ENCODE measurements at regions not wholly inside any gene's neighbourhood (a gene's known extent, or its start where the extent isn't known, plus 50 kb on each side); places are given as distances from the start of the nearest gene placed in this dataset.

GRCh38 chr18:40096675-40097074 is 1858.4 kb upstream of the PIK3C3 start:
- no peak for DNase-seq

GRCh38 chr18:40094441-40094840 is 1860.6 kb upstream of the PIK3C3 start:
- DNase-seq = no peak

GRCh38 chr18:40088130-40088529 is 1866.9 kb upstream of the PIK3C3 start:
- DNase-seq = peak; percentile 24

GRCh38 chr18:40079786-40080185 is 1875.2 kb upstream of the PIK3C3 start:
- DNase-seq = no peak

- no peak for DNase-seq
These were observed 1879.4 kb upstream of the PIK3C3 start for GRCh38 chr18:40075616-40076015.

GRCh38 chr18:40072761-40073160 is 1882.3 kb upstream of the PIK3C3 start:
- DNase-seq = no peak

GRCh38 chr18:40066368-40066767 is 1888.7 kb upstream of the PIK3C3 start:
- DNase-seq = no peak

GRCh38 chr18:40063488-40063887 is 1891.5 kb upstream of the PIK3C3 start:
- DNase-seq = no peak

GRCh38 chr18:40061086-40061485 is 1893.9 kb upstream of the PIK3C3 start:
- DNase-seq = no peak

GRCh38 chr18:40060562-40060961 is 1894.5 kb upstream of the PIK3C3 start:
- no peak for DNase-seq

GRCh38 chr18:40058811-40059570 is 1896.0 kb upstream of the PIK3C3 start:
- no peak for DNase-seq

- DNase-seq = no peak
These were observed 1898.8 kb upstream of the PIK3C3 start for GRCh38 chr18:40056079-40056692.

- DNase-seq = no peak
These were observed 1899.8 kb upstream of the PIK3C3 start for GRCh38 chr18:40055262-40055661.

GRCh38 chr18:40049716-40050115 is 1905.3 kb upstream of the PIK3C3 start:
- no peak for DNase-seq

- no peak for DNase-seq
These were observed 1906.0 kb upstream of the PIK3C3 start for GRCh38 chr18:40048886-40049650.

GRCh38 chr18:40048253-40048652 is 1906.8 kb upstream of the PIK3C3 start:
- no peak for DNase-seq

- no peak for DNase-seq
These were observed 1908.4 kb upstream of the PIK3C3 start for GRCh38 chr18:40046596-40046995.

GRCh38 chr18:40041951-40042350 is 1913.1 kb upstream of the PIK3C3 start:
- DNase-seq = no peak

- DNase-seq = no peak
These were observed 1914.5 kb upstream of the PIK3C3 start for GRCh38 chr18:40040574-40040973.

- no peak for DNase-seq
These were observed 1917.7 kb upstream of the PIK3C3 start for GRCh38 chr18:40037356-40037755.

- DNase-seq = no peak
These were observed 1918.2 kb upstream of the PIK3C3 start for GRCh38 chr18:40036861-40037260.

- no peak for DNase-seq
These were observed 1919.1 kb upstream of the PIK3C3 start for GRCh38 chr18:40035966-40036365.

GRCh38 chr18:40032076-40032475 is 1923.0 kb upstream of the PIK3C3 start:
- DNase-seq = no peak

GRCh38 chr18:40031435-40031834 is 1923.6 kb upstream of the PIK3C3 start:
- no peak for DNase-seq

Measured in hindlimb muscle (tissue), 1 donor.